K562 (cell line): ENCODE measurements at regions not wholly inside any gene's neighbourhood (a gene's known extent, or its start where the extent isn't known, plus 50 kb on each side); places are given as distances from the start of the nearest gene placed in this dataset.

ENCODE experiments used
- ATAC-seq: fragments of 200-7000 bp; cut with Tn5 transposase; 3 replicates; pipeline ENCODE4 v1.9.1; 2020; ENCODE audit warnings: moderate library complexity
- BruUV-seq: library from RNA; stranded (reverse); fragments of 400-500 nt; replicated peaks from 2 replicates; lab custom pipeline; 2021; lab: Mats Ljungman, UMichigan
- CTCF ChIA-PET: fragments of 300-600 bp; formaldehyde crosslinking; extraction: SDS; loops from one replicate; lab custom pipeline; 2021; ENCODE audit warnings: low intra/inter-chr PET ratio; lab: Yijun Ruan, JAX
- POLR2A ChIA-PET: fragments of 300-600, 350-650 bp; sonication (Branson Sonifier 250); formaldehyde crosslinking; extraction: SDS; loops from one replicate; lab custom pipeline; 2021; ENCODE audit warnings: antibody characterized with exemption, inconsistent platforms; lab: Yijun Ruan, JAX
- DNase-seq, 4 experiments: peaks; one replicate each; pipeline versions ENCODE4 v3.0.0 to v3.0.0-alpha.2; 2011 to 2018; ENCODE audit warnings: low spot score in 3 of 4, mixed read lengths in 3 of 4; ENCODE audit errors: extremely low read depth in 1 of 4
- FAIRE-seq: peaks from 2 replicates; lab custom pipeline; 2011; peaks lifted over from hg19 to GRCh38; lab: Jason Lieb, UNC
- H2AFZ ChIP-seq: 2 replicates; pipeline ENCODE4 v1.6.0; 2011; ENCODE audit warnings: low read depth, low read length, control low read depth, inconsistent platforms
- H3K27ac ChIP-seq: fragments of 200-600 bp; 3 replicates; pipeline ENCODE4 v1.8.0; 2011; ENCODE audit warnings: low read depth, mild to moderate bottlenecking, control low read depth, inconsistent platforms, low read length, moderate library complexity, mixed read lengths; ENCODE audit errors: extremely low read depth
- H3K27me3 ChIP-seq, 2 experiments: fragments of 300-600 bp in 1 of 2; 2 replicates in 1 of 2; 3 replicates in 1 of 2; pipeline versions ENCODE4 v1.6.0 to v1.8.0; 2011; ENCODE audit warnings: inconsistent platforms in 2 of 2, low read length in 2 of 2, mild to moderate bottlenecking in 1 of 2, mixed read lengths in 1 of 2, moderate library complexity in 1 of 2; ENCODE audit not compliant: control insufficient read depth in 2 of 2, insufficient read depth in 2 of 2
- H3K36me3 ChIP-seq: fragments of 300-600 bp; 3 replicates; pipeline ENCODE4 v1.8.0; 2011; ENCODE audit warnings: mild to moderate bottlenecking, low read length, inconsistent platforms; ENCODE audit not compliant: control insufficient read depth, insufficient read depth
- H3K4me1 ChIP-seq, 2 experiments: fragments of 200-600 bp in 1 of 2; replicated peaks in 1 of 2; 2 replicates in 1 of 2; 3 replicates in 1 of 2; pipeline versions ENCODE4 v1.5.1 to v1.8.0; 2011; ENCODE audit warnings: inconsistent platforms in 2 of 2, low read length in 2 of 2, mild to moderate bottlenecking in 1 of 2, mixed read lengths in 1 of 2, moderate library complexity in 1 of 2; ENCODE audit not compliant: control insufficient read depth in 2 of 2, insufficient read depth in 2 of 2
- H3K4me2 ChIP-seq: 2 replicates; pipeline ENCODE4 v1.6.1; 2011; ENCODE audit warnings: low read length, control low read depth, inconsistent platforms, mixed read lengths; ENCODE audit not compliant: insufficient read depth
- H3K4me3 ChIP-seq: fragments of 200-600 bp; sonication (generic), shearing (Covaris generic); 2 replicates; pipeline ENCODE4 v1.5.1; 2016; ENCODE audit warnings: control low read depth, inconsistent platforms
- H3K79me2 ChIP-seq: fragments of 200-600 bp; 3 replicates; pipeline ENCODE4 v1.8.0; 2011; ENCODE audit warnings: low read length, inconsistent platforms; ENCODE audit not compliant: control insufficient read depth, insufficient read depth
- H3K9ac ChIP-seq, 2 experiments: 2 replicates each; pipeline versions ENCODE4 v1.6.0 to v1.6.1; 2011; ENCODE audit warnings: low read depth in 2 of 2, low read length in 2 of 2, control low read depth in 1 of 2, inconsistent platforms in 1 of 2, mild to moderate bottlenecking in 1 of 2, mixed read lengths in 1 of 2; ENCODE audit not compliant: insufficient read depth in 1 of 2
- H3K9me1 ChIP-seq: one replicate; pipeline ENCODE4 v1.6.0; 2011; ENCODE audit warnings: inconsistent platforms, mild to moderate bottlenecking, low read length, moderate library complexity; ENCODE audit not compliant: control insufficient read depth, insufficient read depth
- H3K9me3 ChIP-seq: replicated peaks from 2 replicates; pipeline ENCODE4 v1.5.1; 2011; ENCODE audit warnings: low read depth, low read length, inconsistent platforms; ENCODE audit not compliant: control insufficient read depth, insufficient read depth
- H4K20me1 ChIP-seq: replicated peaks from 2 replicates; pipeline ENCODE4 v1.6.1; 2011; ENCODE audit warnings: low read length, inconsistent platforms, mixed read lengths; ENCODE audit not compliant: control insufficient read depth, insufficient read depth
- ATF3 ChIP-seq, 2 experiments: fragments of 450-650 bp in 1 of 2; sonication (generic) in 1 of 2; formaldehyde crosslinking in 1 of 2; IDR thresholded peaks in 1 of 2; conservative IDR thresholded peaks in 1 of 2; 2 replicates each; pipeline versions ENCODE4 v1.6.1 to v1.8.1; 2016 to 2023; ENCODE audit warnings: mild to moderate bottlenecking in 2 of 2, moderate library complexity in 2 of 2, inconsistent platforms in 1 of 2, missing genetic modification reagents in 1 of 2
- C11orf30 ChIP-seq: fragments of 450-650 bp; IDR thresholded peaks from 2 replicates; pipeline ENCODE4 v1.6.1; 2016; ENCODE audit warnings: low read depth, mild to moderate bottlenecking
- FOXJ2 ChIP-seq: fragments of 200-800 bp; sonication (Bioruptor generic); IDR thresholded peaks from 2 replicates; pipeline ENCODE4 v1.6.1; 2016; ENCODE audit warnings: missing genetic modification characterization, missing compliant biosample characterization
- KHSRP ChIP-seq: fragments of 450-650 bp; IDR thresholded peaks from 2 replicates; pipeline ENCODE4 v1.6.1; 2017
- MECOM ChIP-seq: fragments of 250-450 bp; sonication (Bioruptor Pico); IDR thresholded peaks from 2 replicates; pipeline ENCODE4 v1.8.0; 2022; ENCODE audit warnings: inconsistent platforms
- NFATC3 ChIP-seq: fragments of 450-650 bp; IDR thresholded peaks from 2 replicates; pipeline ENCODE4 v1.6.1; 2017; ENCODE audit warnings: mild to moderate bottlenecking
- PCBP2 ChIP-seq: fragments of 200-400 bp; formaldehyde crosslinking; IDR thresholded peaks from 2 replicates; pipeline ENCODE4 v1.6.1; 2018; ENCODE audit warnings: low read length, low read depth, mild to moderate bottlenecking, moderate library complexity; ENCODE audit not compliant: poor library complexity, severe bottlenecking
- TAF9B ChIP-seq: fragments of 450-650 bp; IDR thresholded peaks from 2 replicates; pipeline ENCODE4 v1.6.1; 2018; ENCODE audit warnings: mild to moderate bottlenecking; ENCODE audit not compliant: partially characterized antibody
- TBL1XR1 ChIP-seq, 2 experiments: IDR thresholded peaks; 2 replicates each; pipeline ENCODE4 v1.6.1; 2012; ENCODE audit warnings: improper control_type of control experiment in 2 of 2, low read length in 2 of 2, mild to moderate bottlenecking in 1 of 2
- THRB ChIP-seq: fragments of 450-650 bp; formaldehyde crosslinking; conservative IDR thresholded peaks from 2 replicates; pipeline ENCODE4 v1.4.0; 2022; ENCODE audit warnings: mild to moderate bottlenecking, missing genetic modification characterization
- ZNF224 ChIP-seq: sonication (generic); formaldehyde crosslinking; IDR thresholded peaks from 2 replicates; pipeline ENCODE4 v1.8.0; 2022; ENCODE audit warnings: mild to moderate bottlenecking, missing genetic modification reagents
- ZNF316 ChIP-seq: fragments of 450-650 bp; IDR thresholded peaks from 2 replicates; pipeline ENCODE4 v1.6.1; 2016
- WGBS: fragments of 100-300 bp; shearing (Covaris generic); methylation state at CpG from one replicate; pipeline ENCODE4 v1.1.6; 2016; ENCODE audit warnings: low coverage, mixed read lengths; ENCODE audit not compliant: insufficient coverage; ENCODE audit errors: missing lambda C conversion rate; 5-methylcytosine and 5-hydroxymethylcytosine counted together
- in situ Hi-C: fragments of 300-500 bp; cut with MboI; formaldehyde crosslinking; loops from 4 replicates; pipeline ENCODE4 v1.15.0; 2018; ENCODE audit warnings: inconsistent platforms, mixed read lengths
- intact Hi-C: fragments of 100-400 bp; cut with micrococcal nuclease; formaldehyde crosslinking; loops from 2 replicates; pipeline ENCODE4 v1.14.2; 2022

- in situ Hi-C loops (no loop called here), intact Hi-C loops (no loop called here)
- no TSS peak for BruUV-seq
- no peak overlapping the region for H3K4me2 ChIP-seq
- POLR2A ChIA-PET: interaction anchor here (0.8 kb wide), 1 partner anchor 18 kb away, joined by 3 read pairs; no protein-coding TSS in a partner anchor
- H3K27me3 ChIP-seq: no peaks in the 10 kb centered on the region
- no peaks in the 10 kb centered on the region for H3K9me1 ChIP-seq
- WGBS: 12% methylated on average over 2 of the region's 2 CpGs
- no peaks in the 10 kb centered on the region for H3K79me2 ChIP-seq
- H3K9ac ChIP-seq: no peak overlapping the region
- no peaks in the 10 kb centered on the region for H4K20me1 ChIP-seq
- TF ChIP-seq ATF3 (IDR thresholded peaks at IDR 0.05): no peak
- no peak for TF ChIP-seq ATF3 (CRISPR knock-in tag; conservative IDR thresholded peaks at IDR 0.05)
- TF ChIP-seq TBL1XR1 (IDR thresholded peaks at IDR 0.05; ENCODE audit: low read length in 2 of 2): no peak
- TF ChIP-seq ZNF316: peak; percentile 36; the same call in 1 of the 2 replicates
- TF ChIP-seq TAF9B: no peak
- TF ChIP-seq FOXJ2 (tag): no peak
- TF ChIP-seq PCBP2: no peak
- TF ChIP-seq ZNF224 (CRISPR knock-in tag): no peak
- TF ChIP-seq KHSRP: no peak
- peak; percentile 33 for TF ChIP-seq C11orf30
- no peak for TF ChIP-seq MECOM (CRISPR knock-in tag)
- TF ChIP-seq THRB (CRISPR knock-in tag): no peak
- no peak for TF ChIP-seq NFATC3
- TF ChIP-seq, all 486 proteins: peak for 2
- ATAC-seq (no peak), DNase-seq (no peak), FAIRE-seq (no peak)
- Histone ChIP-seq H3K4me1 (no peaks in the 10 kb centered on the region; a peak in 1 of 5 replicates), H3K4me3 (no peak overlapping the region), H3K36me3 (no peaks in the 10 kb centered on the region), H3K27ac (no peak overlapping the region), H2AFZ (no peak overlapping the region), H3K9me3 (0 out of 2 replicates have a peak, but pooled peaks cover 3% of the 10 kb centered on the region)
- CTCF ChIA-PET: no interaction called here
These were observed 169.0 kb upstream of the GRIN3A start for GRCh38 chr9:101907466-101907865.
